ENCODE measurements at regions not wholly inside any gene's neighbourhood (a gene's known extent, or its start where the extent isn't known, plus 50 kb on each side); places are given as distances from the start of the nearest gene placed in this dataset.
A peak's percentile ranks its signal among the peaks of the same experiment; 100 is the strongest.

DNA sequence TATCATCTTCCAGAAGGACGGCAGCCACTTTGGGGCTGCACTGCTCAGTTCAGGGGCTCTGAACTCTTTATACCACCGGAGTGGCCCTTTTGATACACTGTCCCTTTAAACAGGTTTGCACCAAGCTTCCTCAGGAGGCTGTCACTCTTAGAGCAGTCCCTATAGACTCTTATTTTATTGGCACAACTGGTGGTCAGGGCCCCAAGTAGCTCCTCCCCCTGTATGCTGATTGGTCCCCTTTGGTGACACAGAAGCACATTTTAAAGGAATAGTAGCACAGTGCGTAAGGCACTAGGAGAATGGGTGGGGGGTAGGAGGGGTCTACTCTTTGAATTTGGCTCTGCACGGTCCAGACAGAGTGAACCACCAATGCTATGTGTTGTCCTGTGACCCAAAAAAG lies 122.6 kb upstream of the MLN start:
- Mint-ChIP-seq H3K36me3 (ENCODE audit: low read depth) (no peaks in the 10 kb centered on the region), H3K4me1 (ENCODE audit: low read depth) (peaks cover 2% of the 10 kb centered on the region), H3K9me3 (no peaks in the 10 kb centered on the region), H3K4me3 (no peak overlapping the region), H3K27me3 (ENCODE audit: low read depth) (no peaks in the 10 kb centered on the region), H3K27ac (no peak overlapping the region)
- CTCF ChIA-PET: no interaction called here
- DNase-seq: no peak
- intact Hi-C loops (cut with micrococcal nuclease): no loop called here

DNA sequence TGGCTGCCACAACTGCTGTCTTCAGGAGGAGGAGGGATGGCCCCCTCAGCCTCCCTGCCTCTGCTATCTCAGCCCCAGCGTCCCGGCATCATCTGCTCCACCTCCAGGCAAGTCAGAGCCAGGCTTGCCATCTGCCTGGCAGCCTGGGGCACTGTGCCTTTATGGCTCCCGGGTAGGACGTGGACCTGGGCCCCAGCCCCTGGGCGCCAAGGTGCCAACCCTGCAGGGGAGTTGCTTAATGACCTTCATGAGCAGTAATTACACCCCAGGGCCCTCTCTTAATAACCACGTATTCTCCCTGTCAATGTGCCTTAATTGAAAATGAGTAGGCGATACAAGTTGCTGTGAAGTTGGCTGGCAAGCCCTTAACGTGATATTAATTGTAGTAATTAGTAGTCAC lies 122.1 kb upstream of the MLN start:
- no peak overlapping the region for H3K4me3 Mint-ChIP-seq
- H3K9me3 Mint-ChIP-seq: no peaks in the 10 kb centered on the region
- CTCF ChIA-PET: no interaction called here
- H3K4me1 Mint-ChIP-seq (ENCODE audit: low read depth): peaks cover 2% of the 10 kb centered on the region
- H3K27ac Mint-ChIP-seq: no peak overlapping the region
- intact Hi-C loops (cut with micrococcal nuclease): no loop called here
- no peak for DNase-seq
- no peaks in the 10 kb centered on the region for H3K27me3 Mint-ChIP-seq (ENCODE audit: low read depth)
- no peaks in the 10 kb centered on the region for H3K36me3 Mint-ChIP-seq (ENCODE audit: low read depth)

DNA sequence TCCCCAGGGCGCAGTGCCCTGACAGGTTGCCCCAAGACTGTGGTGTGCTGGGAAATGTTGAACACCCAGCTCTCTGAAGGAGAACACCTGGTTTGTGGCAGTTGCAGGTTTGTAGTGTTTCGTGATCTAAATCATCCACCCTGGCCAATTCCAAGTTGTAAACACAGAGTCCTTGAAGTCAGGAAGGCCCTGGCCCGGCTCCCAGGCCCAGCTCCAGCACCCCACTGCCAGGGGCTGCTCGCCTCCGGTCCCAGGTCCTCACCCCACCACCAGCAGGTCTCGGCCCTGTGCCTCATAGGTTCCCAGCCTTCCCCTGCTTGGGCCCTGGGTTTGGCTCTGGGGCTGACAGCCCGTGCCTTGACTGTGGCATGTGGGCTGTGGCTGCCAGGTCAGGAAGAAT lies 121.4 kb upstream of the MLN start:
- DNase-seq: no peak
- no peaks in the 10 kb centered on the region for H3K36me3 Mint-ChIP-seq (ENCODE audit: low read depth)
- no peak overlapping the region for H3K27ac Mint-ChIP-seq
- peaks cover 2% of the 10 kb centered on the region for H3K4me1 Mint-ChIP-seq (ENCODE audit: low read depth)
- CTCF ChIA-PET: no interaction called here
- intact Hi-C loops (cut with micrococcal nuclease): no loop called here
- no peak overlapping the region for H3K4me3 Mint-ChIP-seq
- no peaks in the 10 kb centered on the region for H3K9me3 Mint-ChIP-seq
- H3K27me3 Mint-ChIP-seq (ENCODE audit: low read depth): no peaks in the 10 kb centered on the region

DNA sequence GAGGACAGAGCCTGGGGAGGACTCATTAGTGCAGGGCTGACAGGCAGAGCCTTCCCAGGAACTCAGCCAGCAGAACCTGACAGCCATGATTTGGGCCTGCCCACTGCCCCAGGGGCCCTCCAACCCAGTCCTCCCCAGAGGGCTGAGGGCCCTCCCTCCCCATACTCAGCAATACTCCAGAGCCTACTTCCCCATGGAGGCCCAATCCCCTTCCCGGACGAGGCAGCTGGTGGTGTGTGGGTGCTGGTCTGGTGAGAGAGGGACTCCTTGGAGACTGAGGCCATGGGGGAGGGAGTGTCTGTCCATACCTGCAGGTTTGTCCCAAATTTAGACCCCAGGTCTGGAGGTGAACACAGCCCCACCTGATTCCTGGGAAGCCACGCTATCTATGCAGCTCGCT lies 120.9 kb upstream of the MLN start:
- intact Hi-C loops (cut with micrococcal nuclease): no loop called here
- no peaks in the 10 kb centered on the region for H3K27me3 Mint-ChIP-seq (ENCODE audit: low read depth)
- H3K9me3 Mint-ChIP-seq: no peaks in the 10 kb centered on the region
- CTCF ChIA-PET: no interaction called here
- H3K4me3 Mint-ChIP-seq: no peak overlapping the region
- H3K4me1 Mint-ChIP-seq (ENCODE audit: low read depth): peaks cover 2% of the 10 kb centered on the region
- H3K27ac Mint-ChIP-seq: no peak overlapping the region
- no peaks in the 10 kb centered on the region for H3K36me3 Mint-ChIP-seq (ENCODE audit: low read depth)
- DNase-seq: no peak

DNA sequence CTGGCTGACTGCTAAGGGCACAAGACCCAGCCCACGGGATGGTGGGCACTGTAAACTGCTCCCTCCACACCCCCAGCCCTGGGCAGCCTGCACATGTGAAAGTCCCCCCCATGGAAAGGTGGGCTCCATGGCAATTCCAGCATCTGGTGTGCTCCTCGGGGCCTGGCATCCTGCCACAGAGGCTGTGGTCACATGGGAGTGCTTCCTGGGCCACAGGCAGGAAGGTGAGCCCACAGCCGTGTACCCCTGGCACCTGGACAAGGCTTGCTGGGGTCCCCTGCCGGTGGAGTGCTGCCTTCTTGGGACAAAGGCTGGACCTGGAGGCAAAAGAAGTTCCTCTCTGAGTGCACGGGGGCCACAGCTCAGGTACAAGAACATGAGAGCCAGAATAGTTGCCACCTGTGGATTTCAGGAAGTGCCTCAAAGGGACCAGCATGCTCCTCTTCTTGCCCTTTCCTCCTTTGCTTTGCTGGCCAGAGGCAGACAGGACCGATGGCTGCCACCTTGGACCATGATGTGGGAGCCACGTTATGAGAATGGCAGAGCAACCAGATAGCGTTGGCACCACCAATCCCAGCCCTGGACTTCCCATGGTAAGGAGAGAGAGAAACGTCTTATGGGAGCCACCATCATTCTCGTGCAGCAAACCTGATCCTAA lies 120.2 kb upstream of the MLN start:
- H3K36me3 Mint-ChIP-seq (ENCODE audit: low read depth): no peaks in the 10 kb centered on the region
- no peak overlapping the region for H3K27ac Mint-ChIP-seq
- H3K4me3 Mint-ChIP-seq: no peak overlapping the region
- CTCF ChIA-PET: no interaction called here
- H3K4me1 Mint-ChIP-seq (ENCODE audit: low read depth): peaks cover 2% of the 10 kb centered on the region
- peak; percentile 25 for DNase-seq
- no peaks in the 10 kb centered on the region for H3K9me3 Mint-ChIP-seq
- intact Hi-C loops (cut with micrococcal nuclease): no loop called here
- no peaks in the 10 kb centered on the region for H3K27me3 Mint-ChIP-seq (ENCODE audit: low read depth)

DNA sequence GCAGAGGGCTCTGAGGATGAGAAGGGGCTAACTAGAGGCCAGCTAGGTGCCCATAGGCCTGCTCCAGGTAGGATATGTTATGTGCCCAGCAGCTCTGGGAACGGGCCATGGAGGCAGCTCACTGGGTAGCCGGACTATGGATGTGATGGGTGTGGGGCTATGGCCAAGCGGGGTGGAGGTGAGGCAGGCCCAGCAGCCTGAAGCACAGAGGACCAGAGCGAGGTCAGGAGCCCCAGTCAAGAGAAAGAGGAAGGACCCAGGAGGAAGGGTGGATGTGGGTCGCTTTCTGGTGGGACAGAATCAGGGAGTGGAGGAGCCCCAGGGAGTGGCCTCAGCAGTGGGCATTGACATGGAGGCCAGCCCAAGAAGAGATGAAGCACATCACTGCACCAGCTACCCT lies 117.9 kb upstream of the MLN start:
- Mint-ChIP-seq H3K36me3 (ENCODE audit: low read depth) (no peaks in the 10 kb centered on the region), H3K4me1 (ENCODE audit: low read depth) (peaks cover 2% of the 10 kb centered on the region), H3K9me3 (no peaks in the 10 kb centered on the region), H3K27me3 (ENCODE audit: low read depth) (no peaks in the 10 kb centered on the region), H3K27ac (no peak overlapping the region), H3K4me3 (no peak overlapping the region)
- CTCF ChIA-PET: no interaction called here
- DNase-seq: no peak
- intact Hi-C loops (cut with micrococcal nuclease): no loop called here

DNA sequence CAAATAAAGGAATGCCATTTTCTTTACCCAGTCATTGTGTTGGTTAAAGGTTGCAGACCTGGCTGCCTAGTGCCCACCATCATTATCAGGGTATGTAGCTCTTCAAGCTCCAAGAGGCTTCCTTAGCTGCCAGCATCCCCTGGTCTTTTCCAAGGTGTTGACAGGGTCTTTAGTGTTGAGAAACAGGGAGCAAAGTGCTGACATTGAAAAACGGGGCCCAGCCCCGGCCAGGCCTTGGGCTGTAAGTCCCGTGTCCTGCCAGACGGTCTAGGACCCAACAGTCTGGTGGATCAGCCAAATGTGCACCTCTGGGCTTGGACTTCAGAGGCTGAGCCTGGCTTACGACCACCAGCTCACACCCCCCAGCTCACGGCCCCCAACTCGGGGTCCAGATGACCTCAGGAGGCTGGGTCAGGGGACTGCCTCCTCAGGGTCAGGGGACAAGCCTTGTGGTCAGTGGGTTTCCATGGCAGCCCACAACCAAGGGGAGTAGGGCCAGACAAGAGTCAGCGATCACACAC lies 114.4 kb upstream of the MLN start:
- DNase-seq: no peak
- Mint-ChIP-seq H3K27ac (no peak overlapping the region), H3K4me3 (no peak overlapping the region), H3K36me3 (ENCODE audit: low read depth) (no peaks in the 10 kb centered on the region), H3K4me1 (ENCODE audit: low read depth) (peaks cover 23% of the 10 kb centered on the region), H3K9me3 (no peaks in the 10 kb centered on the region), H3K27me3 (ENCODE audit: low read depth) (no peaks in the 10 kb centered on the region)
- intact Hi-C loops (cut with micrococcal nuclease): no loop called here
- CTCF ChIA-PET: interaction anchor here (0.6 kb wide), 1 partner anchor 21 kb away, joined by 3 read pairs; no protein-coding TSS in a partner anchor

DNA sequence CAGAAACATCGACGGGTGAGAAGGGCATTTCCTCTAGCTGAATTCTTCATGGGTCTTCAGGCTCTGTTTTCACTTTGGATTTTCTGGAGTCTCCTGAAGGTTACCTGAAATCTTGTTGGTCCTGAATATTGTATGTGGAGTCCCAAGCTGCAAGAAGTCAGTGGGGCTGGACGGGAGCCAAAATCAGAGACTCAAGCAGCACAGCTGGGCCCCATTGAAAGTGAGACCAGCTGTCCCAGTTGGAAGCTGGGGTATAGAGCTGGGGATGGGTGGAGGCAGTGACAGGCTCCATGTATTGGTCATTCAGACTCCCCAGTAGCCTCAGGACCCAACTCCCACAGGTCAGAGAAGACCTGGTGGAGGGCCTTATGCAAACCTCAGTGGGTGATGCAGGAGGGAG lies 111.3 kb upstream of the MLN start:
- Mint-ChIP-seq H3K27me3 (ENCODE audit: low read depth) (no peaks in the 10 kb centered on the region), H3K4me1 (ENCODE audit: low read depth) (peaks cover 27% of the 10 kb centered on the region), H3K36me3 (ENCODE audit: low read depth) (no peaks in the 10 kb centered on the region), H3K4me3 (peak overlapping the region; percentile 16), H3K9me3 (no peaks in the 10 kb centered on the region), H3K27ac (peak overlapping the region; percentile 4)
- DNase-seq: peak; percentile 14
- intact Hi-C loops (cut with micrococcal nuclease): no loop called here
- CTCF ChIA-PET: interaction anchor here (0.7 to 2.1 kb wide), 6 partner anchors 55 to 171 kb away, joined by 3 to 7 read pairs (median 4); no protein-coding TSS in a partner anchor

DNA sequence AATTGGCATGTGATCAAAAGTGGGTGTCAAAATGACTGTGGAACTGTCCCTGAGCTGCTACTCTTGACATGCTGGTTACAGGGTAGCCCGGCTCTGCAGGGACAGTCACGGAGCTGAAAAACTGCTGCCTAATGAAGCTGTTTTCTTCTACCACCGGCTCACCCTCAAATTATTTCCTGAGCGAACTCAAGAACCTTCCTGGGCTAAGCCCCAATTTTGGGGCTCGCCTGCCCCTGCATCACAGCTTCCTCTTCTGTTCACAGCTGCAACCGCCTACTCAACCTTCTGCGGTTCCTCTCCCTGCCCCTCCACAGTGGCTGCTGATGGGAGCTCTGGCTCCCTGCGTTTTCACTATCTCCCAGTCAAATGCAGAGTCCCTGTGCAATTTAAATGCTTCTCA lies 110.8 kb upstream of the MLN start:
- Mint-ChIP-seq H3K4me1 (ENCODE audit: low read depth) (peaks cover 27% of the 10 kb centered on the region), H3K27ac (peak overlapping the region; percentile 4), H3K36me3 (ENCODE audit: low read depth) (no peaks in the 10 kb centered on the region), H3K9me3 (no peaks in the 10 kb centered on the region), H3K4me3 (peak overlapping the region; percentile 16), H3K27me3 (ENCODE audit: low read depth) (no peaks in the 10 kb centered on the region)
- intact Hi-C loops (cut with micrococcal nuclease): loop anchor here (5.0 kb wide), 1 partner anchor 127 kb away; the partner anchor contains the start of gene LEMD2
- CTCF ChIA-PET: interaction anchor here (0.7 to 2.1 kb wide), 6 partner anchors 55 to 171 kb away, joined by 3 to 7 read pairs (median 4); no protein-coding TSS in a partner anchor
- peak; percentile 71 for DNase-seq

DNA sequence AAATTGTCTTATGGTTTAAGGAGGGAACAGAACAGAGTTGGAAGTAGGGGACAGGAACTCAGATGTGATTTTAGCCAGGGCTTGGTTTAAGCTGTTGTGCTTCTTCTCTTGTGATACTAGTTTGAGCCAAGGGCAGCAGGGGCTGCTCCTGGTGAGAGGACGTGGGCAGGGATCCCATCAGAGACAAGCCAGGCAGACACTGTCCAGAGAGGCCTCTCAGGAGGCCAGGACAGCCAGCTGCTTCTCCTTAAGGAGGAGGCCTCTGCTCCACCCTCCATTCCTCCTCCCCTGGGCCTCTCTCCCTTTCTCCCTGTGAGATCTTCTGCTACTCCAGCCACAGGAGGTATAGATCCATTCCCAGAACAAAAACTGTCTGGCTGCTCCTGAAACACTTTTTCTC lies 108.4 kb upstream of the MLN start:
- H3K9me3 Mint-ChIP-seq: no peaks in the 10 kb centered on the region
- intact Hi-C loops (cut with micrococcal nuclease): loop anchor here (5.0 kb wide), 1 partner anchor 125 kb away; the partner anchor contains the start of gene LEMD2
- peaks cover 33% of the 10 kb centered on the region for H3K4me1 Mint-ChIP-seq (ENCODE audit: low read depth)
- no peak overlapping the region for H3K4me3 Mint-ChIP-seq
- H3K27ac Mint-ChIP-seq: no peak overlapping the region
- CTCF ChIA-PET: interaction anchor here (1.0 kb wide), 1 partner anchor 200 kb away, joined by 3 read pairs; the partner anchor contains the start of gene UQCC2
- no peaks in the 10 kb centered on the region for H3K27me3 Mint-ChIP-seq (ENCODE audit: low read depth)
- H3K36me3 Mint-ChIP-seq (ENCODE audit: low read depth): no peaks in the 10 kb centered on the region
- no peak for DNase-seq

DNA sequence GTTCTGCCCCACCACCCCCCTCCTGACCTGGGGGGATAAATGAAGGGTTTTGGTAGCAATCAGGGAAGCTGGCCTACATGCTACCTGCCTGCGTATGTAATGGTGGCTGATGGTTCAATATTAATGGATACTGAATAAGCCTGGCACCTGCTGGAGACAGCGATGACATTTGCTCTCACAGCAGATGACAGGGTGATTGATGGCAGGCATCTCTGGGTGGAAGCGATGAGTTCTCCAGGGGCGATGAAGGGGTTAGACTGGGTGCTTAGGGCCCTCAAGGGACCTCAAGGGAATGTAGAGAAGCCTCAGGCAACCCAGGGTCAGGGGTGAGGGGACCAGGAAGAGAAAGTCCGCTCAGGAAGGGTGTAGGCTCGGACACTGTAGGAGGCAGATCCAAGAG lies 107.7 kb upstream of the MLN start:
- CTCF ChIA-PET: no interaction called here

DNA sequence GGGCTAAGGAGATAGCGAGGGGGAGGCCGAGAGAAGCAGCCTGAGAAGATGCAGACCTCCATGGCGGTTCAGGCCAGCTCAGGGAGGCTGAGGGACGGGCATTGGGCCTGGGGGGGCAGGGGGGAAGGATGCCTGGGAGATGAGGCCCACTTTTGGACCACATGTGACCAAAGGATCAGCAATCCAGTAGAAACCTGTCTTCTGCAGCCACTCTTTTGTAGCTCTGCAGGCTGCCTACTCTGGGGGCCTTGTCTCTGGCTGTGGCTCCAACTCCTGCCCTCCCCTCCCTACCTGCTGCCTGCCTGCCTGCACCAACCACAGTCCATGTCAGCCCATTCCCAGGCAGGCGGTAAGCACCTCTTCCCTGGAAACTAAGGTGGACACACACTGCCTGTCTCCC lies 106.8 kb upstream of the MLN start:
- CTCF ChIA-PET: no interaction called here
- H3K9me3 Mint-ChIP-seq: no peaks in the 10 kb centered on the region
- no peak overlapping the region for H3K4me3 Mint-ChIP-seq
- no peaks in the 10 kb centered on the region for H3K36me3 Mint-ChIP-seq (ENCODE audit: low read depth)
- H3K27me3 Mint-ChIP-seq (ENCODE audit: low read depth): no peaks in the 10 kb centered on the region
- no peak for DNase-seq
- H3K4me1 Mint-ChIP-seq (ENCODE audit: low read depth): peaks cover 44% of the 10 kb centered on the region
- intact Hi-C loops (cut with micrococcal nuclease): loop anchor here (5.0 kb wide), 1 partner anchor 123 kb away; the partner anchor contains the start of gene LEMD2
- no peak overlapping the region for H3K27ac Mint-ChIP-seq

More for the DNA sequence above, 107.7 kb upstream of the MLN start:
- Mint-ChIP-seq H3K36me3 (ENCODE audit: low read depth) (no peaks in the 10 kb centered on the region), H3K4me3 (no peak overlapping the region), H3K9me3 (no peaks in the 10 kb centered on the region), H3K4me1 (ENCODE audit: low read depth) (peaks cover 40% of the 10 kb centered on the region), H3K27me3 (ENCODE audit: low read depth) (no peaks in the 10 kb centered on the region), H3K27ac (no peak overlapping the region)
- no peak for DNase-seq
- intact Hi-C loops (cut with micrococcal nuclease): loop anchor here (5.0 kb wide), 1 partner anchor 124 kb away; the partner anchor contains the start of gene LEMD2

DNA sequence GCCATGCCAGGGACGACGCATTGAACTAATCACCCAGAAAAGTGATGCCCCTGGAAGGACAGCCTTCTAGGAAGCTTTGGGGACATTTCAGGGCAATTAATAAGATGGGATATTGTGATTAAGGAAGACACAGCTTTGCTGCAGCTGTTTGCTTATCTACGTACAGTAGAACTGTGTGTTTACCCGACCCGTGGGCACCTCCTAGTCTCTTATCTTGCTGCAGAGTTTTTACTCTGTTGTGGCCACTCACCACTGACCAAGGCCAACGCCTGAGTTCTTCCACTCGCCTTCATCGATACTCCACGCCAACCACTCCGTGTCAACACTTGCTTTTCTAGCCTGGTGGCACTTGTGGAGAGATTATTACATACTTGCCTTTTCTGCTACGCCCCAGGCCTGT lies 105.9 kb upstream of the MLN start:
- intact Hi-C loops (cut with micrococcal nuclease): loop anchor here (5.0 kb wide), 1 partner anchor 122 kb away; the partner anchor contains the start of gene LEMD2
- H3K27me3 Mint-ChIP-seq (ENCODE audit: low read depth): no peaks in the 10 kb centered on the region
- H3K4me3 Mint-ChIP-seq: no peak overlapping the region
- CTCF ChIA-PET: no interaction called here
- H3K9me3 Mint-ChIP-seq: no peaks in the 10 kb centered on the region
- peaks cover 45% of the 10 kb centered on the region for H3K4me1 Mint-ChIP-seq (ENCODE audit: low read depth)
- no peaks in the 10 kb centered on the region for H3K36me3 Mint-ChIP-seq (ENCODE audit: low read depth)
- no peak overlapping the region for H3K27ac Mint-ChIP-seq
- DNase-seq: no peak

All from activated naive CD4-positive, alpha-beta T cell treated with anti-CD3 and anti-CD28 coated beads for 36 hours (primary cell).